ENCODE measurements at regions not wholly inside any gene's neighbourhood (a gene's known extent, or its start where the extent isn't known, plus 50 kb on each side); places are given as distances from the start of the nearest gene placed in this dataset.
"Not testable (repeated sequence)": the region's sequence is repeated elsewhere in the genome, so short reads cannot be mapped to it uniquely, and the experiment has no call there.

DNA sequence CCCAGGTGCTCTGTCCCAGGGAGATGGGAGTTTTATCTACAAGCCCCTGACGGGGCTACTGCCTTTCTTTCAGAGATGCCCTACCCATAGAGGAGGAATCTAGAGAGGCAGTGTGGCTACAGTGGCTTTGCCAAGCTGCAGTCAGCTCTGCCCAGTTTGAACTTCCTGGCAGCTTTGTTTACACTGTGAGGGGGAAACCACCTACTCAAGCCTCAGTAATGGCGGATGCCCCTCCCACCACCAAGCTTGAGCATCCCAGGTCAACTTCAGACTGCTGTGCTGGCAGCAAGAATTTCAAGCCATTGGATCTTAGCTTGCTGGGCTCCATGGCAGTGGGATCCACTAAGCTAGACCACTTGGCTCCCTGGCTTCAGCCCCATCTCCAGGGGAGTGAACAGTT, 53.1 kb upstream of the TMEM252 start:
- H3K4me3 ChIP-seq (ENCODE audit: low read length); DNase-seq (ENCODE audit: low read depth): not testable (repeated sequence)

DNA sequence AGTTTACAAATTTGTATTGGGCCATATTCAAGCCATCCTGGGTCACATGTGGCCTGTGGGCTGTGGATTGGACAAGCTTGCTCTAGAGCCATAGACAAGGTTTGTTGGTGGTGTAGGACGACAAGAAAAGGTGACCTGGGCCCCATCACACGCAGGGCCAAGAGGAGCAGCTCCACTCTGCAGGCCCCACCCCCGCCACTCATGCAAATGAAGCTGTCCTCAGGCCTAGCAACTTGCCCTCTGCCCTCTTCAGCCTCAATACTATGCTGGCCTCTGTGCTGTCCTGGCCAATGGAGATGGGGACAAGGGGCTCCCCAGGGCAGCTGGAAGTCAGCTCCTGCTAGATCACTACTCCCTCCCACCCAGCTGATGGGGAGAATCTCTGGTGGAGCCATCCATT, 55.2 kb upstream of the TMEM252 start:
- H3K4me3 ChIP-seq (ENCODE audit: low read length) = no peak overlapping the region
- TF ChIP-seq, protein P1, sequence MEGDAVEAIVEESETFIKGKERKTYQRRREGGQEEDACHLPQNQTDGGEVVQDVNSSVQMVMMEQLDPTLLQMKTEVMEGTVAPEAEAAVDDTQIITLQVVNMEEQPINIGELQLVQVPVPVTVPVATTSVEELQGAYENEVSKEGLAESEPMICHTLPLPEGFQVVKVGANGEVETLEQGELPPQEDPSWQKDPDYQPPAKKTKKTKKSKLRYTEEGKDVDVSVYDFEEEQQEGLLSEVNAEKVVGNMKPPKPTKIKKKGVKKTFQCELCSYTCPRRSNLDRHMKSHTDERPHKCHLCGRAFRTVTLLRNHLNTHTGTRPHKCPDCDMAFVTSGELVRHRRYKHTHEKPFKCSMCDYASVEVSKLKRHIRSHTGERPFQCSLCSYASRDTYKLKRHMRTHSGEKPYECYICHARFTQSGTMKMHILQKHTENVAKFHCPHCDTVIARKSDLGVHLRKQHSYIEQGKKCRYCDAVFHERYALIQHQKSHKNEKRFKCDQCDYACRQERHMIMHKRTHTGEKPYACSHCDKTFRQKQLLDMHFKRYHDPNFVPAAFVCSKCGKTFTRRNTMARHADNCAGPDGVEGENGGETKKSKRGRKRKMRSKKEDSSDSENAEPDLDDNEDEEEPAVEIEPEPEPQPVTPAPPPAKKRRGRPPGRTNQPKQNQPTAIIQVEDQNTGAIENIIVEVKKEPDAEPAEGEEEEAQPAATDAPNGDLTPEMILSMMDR (conservative IDR thresholded peaks at IDR 0.05; ENCODE audit: low read depth, low read length) = no peak
- DNase-seq (ENCODE audit: low read depth) = no peak

DNA sequence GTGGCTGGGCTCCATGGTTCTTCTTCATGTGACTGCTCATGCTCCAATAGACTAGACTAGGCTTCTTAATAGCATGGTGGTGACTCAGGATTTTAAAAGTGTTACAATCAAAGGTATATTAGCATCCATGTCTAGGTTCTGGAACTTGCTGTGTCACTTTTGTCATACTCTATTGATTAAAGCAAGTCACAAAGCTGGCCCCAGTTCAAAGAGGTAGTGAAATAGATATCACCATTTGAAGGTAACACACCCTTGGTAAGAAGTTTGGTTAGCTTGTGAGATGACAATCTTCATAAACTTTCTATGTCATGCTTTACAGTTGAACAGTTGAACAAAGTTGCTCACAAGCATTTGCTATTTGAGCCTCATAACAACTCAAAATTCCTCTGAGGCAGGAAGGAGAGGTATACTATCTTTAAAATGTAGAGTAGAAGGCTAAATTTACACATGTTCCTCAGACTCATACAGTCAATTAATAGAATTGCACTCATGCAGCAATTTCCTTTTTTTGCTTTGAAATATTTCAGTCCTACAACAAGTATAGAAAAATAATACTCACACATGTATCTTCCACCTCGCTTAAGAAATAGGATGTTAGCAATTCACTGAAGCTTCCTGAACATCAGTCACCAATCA, 56.8 kb upstream of the TMEM252 start:
- no peak overlapping the region for H3K4me3 ChIP-seq (ENCODE audit: low read length)
- DNase-seq (ENCODE audit: low read depth) = no peak
- TF ChIP-seq, protein P1 (conservative IDR thresholded peaks at IDR 0.05; ENCODE audit: low read depth, low read length) = no peak

DNA sequence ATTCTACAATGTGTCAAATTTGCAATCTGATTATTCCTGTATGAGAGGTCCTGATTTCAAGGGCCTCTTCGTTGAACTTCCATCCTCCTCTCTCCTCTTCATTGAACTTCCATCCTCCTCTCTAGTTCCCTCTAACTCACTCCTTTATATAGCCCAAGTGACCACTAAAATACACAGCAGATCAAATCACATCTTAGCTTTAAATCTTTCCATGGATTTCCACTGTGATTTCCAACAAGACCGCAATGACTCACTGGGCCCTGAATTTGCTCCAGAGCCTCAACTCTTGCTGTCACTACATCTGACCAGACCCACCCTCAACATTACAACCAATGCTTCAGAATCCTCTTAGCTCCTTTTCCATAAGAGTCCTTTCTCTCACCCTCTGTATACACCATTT, 59.1 kb upstream of the TMEM252 start:
- TF ChIP-seq, protein P1 (conservative IDR thresholded peaks at IDR 0.05; ENCODE audit: low read depth, low read length) = no peak
- DNase-seq (ENCODE audit: low read depth) = no peak
- no peak overlapping the region for H3K4me3 ChIP-seq (ENCODE audit: low read length)

DNA sequence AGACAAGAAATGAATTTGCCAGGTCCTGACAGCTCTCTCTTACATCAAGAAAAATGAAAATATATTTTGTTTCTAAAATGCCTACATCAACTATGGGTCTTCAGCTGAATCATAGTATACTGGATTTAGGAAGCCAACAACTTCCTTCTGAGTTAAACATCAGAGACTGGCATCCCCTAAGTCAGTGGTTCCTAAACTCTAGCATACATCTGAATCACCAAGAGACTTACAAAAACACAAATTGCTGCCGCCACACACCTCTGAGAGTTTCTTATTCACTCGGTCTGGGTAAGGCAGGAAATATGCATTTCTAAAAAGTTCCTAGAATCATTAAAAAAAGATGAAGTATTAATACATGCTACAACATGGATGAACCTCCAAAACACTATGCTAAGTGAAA, 60.4 kb upstream of the TMEM252 start:
- DNase-seq (ENCODE audit: low read depth) = no peak
- H3K4me3 ChIP-seq (ENCODE audit: low read length) = no peak overlapping the region
- TF ChIP-seq, protein P1 (conservative IDR thresholded peaks at IDR 0.05; ENCODE audit: low read depth, low read length) = no peak

DNA sequence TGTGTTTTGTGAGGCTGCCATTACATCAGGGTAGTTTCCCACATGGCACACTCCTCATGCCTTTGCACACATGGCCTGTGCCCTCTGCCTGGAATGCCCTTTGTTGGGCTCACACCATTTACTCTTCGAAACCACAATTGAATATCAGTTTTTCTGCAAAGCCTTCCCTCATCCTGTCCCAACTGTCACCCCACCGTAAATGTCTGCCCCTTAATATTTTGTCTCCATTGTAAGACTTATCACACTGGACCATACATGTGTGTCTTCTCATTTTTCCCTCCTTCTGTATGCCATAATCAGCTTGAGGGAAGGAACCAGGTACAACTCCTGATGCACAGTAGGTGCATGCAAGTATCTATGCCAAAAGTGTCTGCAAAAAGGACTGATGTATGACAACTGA, 62.7 kb upstream of the TMEM252 start:
- DNase-seq (ENCODE audit: low read depth) = no peak
- H3K4me3 ChIP-seq (ENCODE audit: low read length) = no peak overlapping the region
- TF ChIP-seq, protein P1 (conservative IDR thresholded peaks at IDR 0.05; ENCODE audit: low read depth, low read length) = no peak

DNA sequence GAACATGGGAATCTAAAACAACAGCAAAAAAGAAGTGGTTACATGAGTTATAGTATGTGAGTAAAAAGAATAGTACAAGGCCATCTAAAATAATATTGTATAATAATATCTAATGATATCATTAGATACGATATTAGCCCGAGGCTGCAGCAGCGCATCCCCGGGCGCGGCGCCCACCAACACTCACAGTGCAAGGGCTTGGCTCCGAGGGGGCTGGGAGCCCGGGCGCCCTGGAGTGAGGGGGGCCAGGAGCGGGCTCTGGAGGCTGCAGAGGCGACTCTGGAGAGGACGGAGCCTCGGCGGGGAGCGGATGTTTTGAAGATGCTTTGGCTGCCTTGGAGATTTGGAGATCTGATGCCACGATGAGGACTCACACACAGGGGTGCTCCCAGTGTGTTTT, 68.1 kb upstream of the TMEM252 start:
- DNase-seq (ENCODE audit: low read depth) = no peak
- no peak overlapping the region for H3K4me3 ChIP-seq (ENCODE audit: low read length)
- TF ChIP-seq, protein P1 (conservative IDR thresholded peaks at IDR 0.05; ENCODE audit: low read depth, low read length) = no peak

Measured in retinal pigment epithelial cell (primary cell).